NCI-H1417 (cell line): ENCODE measurements at regions not wholly inside any gene's neighbourhood (a gene's known extent, or its start where the extent isn't known, plus 50 kb on each side); places are given as distances from the start of the nearest gene placed in this dataset.
"Not testable (repeated sequence)": the region's sequence is repeated elsewhere in the genome, so short reads cannot be mapped to it uniquely, and the experiment has no call there.

ENCODE experiments used
- DNase-seq, 3 experiments: peaks; one replicate each; lab custom pipeline; 2025; lab: John Stamatoyannopoulos, UW

DNA sequence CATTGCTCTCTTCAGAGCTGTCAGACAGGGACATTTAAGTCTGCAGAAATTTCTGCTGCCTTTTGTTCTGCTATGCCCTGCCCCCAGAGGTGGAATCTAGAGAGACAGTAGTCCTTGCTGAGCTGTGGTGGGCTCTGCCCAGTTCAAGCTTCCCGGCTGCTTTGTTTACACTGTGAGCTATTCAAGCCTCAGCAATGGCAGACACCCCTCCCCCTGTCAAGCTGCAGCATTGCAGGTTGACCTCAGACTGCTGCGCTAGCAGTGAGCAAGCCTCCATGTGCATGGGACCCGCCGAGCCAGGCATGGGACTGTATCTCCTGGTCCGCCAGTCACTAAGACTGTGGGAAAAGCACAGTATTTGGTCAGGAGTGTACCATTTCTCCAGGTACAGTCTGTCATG, 53.6 kb upstream of the MAPK10 start:
- not testable (repeated sequence) for DNase-seq

DNA sequence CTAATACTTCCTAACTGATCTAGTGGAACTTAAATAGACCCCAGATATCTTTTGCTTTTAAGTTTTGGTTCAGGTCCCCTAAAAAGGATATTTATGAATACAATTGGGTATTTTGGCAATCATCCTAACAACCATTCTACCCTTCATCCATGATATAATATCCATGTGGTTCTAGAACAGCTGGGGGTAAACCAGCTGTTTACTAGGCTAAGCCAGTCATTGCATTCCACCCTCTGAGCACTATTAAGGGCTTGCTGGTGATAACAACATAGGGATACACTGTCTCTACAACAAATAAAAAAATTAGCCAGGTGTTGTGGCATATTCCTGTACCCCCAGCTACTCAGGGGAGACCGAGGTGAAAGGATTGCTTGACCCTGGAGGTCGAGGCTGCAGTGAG, 54.8 kb upstream of the MAPK10 start:
- DNase-seq, result no peak

DNA sequence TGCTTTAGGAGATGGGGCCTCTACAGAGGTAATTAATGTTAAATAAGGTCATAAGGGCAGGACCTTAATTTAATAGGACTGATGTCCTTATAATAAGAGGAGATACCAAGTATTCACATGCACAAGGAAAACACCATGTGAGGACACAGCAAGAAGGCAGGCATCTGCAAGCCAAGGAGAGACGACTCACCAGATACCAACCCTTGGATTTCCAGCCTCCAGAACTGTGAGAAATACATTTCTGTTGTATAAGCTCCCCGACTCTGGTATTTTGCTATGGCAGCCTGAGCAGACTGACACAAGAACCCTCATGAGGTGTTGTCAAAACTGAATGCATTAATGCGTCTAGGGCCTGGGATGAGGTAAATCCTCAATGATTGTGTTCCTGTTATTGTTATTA, 56.2 kb upstream of the MAPK10 start:
- DNase-seq, result no peak

DNA sequence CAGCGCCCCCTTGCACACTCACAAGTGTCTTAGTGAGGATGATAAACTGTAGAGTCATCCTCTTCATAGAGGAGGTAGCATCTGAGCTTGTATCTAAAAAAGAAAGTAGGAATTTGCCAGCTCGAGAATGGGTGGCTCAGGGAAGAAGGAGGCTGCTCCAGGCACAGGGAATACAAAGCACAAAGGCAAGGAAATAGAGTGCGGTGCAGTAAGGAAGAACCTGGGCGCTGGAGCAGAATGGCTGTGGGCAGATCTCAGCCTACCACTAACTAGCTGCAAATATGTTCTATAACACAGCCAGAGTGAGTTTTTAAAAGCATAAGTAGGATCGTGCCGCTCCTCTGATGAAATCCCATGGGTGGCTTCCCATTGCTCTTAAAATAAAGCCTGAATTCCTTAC, 61.6 kb upstream of the MAPK10 start:
- DNase-seq, result no peak

DNA sequence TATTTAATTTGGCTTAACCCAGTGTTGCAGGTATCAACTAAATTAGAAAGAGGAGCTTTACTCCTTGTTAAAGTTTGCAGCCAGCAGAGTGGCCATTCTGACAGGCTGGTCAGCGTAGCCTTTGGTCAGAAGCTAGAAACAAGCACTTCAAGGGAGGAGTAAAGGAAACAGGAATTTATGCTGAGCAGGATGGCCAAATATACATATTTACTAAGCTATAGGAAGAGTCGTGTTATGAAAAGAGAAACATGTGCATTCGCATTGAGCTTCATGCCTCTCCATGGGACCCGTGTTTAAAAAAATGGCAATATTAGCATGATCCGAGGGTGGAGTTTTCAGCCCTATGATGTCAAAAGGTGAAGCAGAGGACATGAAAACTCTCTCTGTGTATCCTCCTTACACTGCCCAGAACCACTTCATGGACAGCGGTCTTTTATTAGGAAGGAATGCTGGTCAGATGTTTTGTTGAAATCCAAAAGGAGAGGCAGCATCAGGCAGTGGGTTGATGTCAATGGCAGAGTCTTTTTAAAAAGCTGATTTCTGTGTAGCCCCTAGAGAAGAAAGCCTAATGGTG, 71.8 kb upstream of the MAPK10 start:
- DNase-seq, result no peak

DNA sequence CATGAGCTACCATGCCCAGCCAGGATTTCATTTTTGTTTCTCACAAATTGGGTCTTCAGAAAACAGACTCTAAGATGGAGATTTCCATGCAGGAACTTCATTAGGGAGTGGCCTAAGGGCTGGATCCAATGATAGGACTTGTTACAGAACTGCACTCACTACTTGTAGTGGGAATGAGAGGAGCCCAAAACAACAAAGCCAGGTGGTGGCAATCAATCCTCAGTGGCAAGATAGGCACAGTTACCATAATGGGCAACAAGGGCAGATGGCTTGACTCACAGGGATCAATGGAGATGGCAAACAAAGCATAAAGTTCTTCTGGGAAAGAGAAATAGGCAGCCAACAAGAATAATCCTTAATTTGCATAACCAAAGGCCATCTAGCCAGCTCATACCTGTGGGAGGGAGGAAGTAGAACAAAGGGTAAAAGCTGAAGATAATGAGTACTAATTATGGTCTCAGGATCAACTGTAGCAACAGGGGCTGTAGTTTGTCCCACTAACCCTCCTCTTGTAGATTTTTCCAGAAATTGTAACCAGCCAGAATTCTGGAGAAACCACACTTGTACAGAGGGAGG, 72.8 kb upstream of the MAPK10 start:
- peak in 2 of 3 experiments; percentile 4 to 35 for DNase-seq

DNA sequence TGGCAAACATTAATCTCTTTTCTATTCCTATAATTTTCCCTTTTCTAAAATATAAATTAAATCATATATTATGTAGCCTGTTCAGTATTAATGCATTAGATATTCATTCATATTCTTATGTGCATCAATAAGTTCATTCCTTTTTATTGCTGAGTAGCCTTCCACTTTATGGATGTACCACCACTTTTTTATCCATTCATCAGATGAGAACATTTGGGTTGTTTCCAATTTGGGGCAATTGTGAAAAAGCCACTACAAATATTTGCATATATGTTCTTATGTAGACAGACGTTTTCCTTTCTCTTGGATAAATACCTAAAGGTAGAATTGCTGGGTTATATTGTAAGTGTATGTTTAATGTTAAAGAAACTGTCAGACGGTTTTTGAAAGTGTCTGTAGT, 79.4 kb upstream of the MAPK10 start:
- DNase-seq, result no peak

DNA sequence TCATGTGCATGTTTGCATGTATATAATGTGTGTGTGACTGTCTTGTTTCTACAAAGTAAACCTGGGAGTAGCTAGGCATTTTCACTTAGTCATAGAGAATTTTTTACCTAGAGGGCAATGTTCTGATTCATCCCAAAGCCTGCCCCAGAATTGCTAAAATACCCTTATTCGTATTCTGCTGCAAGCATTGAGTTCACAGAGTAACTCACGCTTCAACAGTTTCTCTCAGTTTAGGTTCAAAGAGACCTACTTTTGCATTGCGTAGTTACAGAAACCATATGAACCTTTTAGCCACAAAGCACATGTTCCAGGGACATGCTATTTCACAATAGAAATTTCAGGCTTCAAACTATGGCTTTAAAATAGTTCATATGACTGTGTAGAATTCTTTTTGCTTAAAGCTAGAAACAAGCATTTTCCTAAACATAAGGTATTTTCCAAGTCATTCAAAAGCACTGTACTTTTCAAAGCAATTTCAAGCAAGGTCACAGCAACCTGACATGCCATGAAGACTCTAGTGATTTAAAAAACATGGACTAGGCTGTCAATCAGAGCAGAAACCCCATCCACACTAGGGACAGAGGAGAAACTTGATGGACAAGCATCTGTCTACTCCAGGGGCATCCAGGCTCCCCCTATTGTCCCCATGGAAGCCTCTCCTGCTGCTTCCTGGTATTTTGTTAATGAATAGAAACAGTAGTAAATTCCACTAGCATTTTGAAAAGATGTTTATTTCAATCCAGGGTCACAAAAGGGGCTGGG, 81.5 kb upstream of the MAPK10 start:
- no peak for DNase-seq

DNA sequence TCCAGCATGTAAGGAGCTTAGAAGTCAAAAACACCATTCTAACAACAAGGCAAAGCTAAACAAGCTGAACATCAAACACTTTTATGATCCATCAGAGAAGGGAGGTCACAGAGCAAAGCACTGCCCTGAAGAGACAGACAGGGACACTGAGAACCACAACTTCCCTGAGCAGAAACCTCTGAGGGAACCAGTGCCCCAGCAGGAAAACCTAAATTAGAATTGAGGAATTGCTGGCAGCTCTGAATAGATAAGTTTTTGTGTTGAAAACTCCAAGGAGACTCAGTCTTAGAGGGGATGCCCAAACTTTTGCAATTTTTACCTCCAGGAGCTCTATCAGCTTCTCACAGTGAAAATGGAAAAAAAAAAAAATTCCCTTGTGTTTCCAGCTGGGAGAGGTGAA, 83.0 kb upstream of the MAPK10 start:
- DNase-seq, result no peak

DNA sequence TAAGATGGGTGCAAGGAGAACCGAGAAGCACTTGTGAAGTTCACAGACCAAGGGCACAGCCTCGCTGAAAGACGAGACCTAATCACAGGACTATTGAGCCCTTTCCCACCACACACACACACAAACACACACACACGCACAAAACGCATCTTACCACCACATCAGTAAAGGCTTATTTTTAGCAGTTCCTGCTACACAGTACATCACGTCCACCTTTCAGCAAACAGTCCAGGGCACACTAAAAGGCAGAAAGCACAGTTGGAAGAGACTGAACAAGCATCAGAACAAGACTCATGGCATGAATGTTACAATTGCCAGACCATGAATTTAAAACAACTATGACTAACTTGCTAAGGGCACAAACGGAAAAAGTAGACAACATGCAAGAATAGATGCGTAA, 83.6 kb upstream of the MAPK10 start:
- DNase-seq, result no peak

DNA sequence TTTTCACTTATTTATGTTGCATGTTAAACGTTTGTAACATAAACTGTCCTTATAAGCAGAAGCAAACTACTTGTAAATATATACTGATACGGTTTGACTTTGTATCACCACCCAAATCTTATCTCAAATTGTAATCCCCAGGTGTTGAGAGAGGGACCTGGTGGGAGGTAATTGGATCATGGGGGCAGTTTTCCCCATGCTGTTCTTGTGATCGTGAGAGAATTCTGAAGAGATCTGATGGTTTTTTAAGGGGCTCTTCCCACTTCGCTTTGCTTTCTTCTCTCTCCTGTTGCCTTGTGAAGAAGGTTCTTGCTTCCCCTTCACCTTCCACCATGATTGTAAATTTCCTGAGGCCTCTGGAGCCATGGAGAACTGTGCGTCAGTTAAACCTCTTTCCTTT, 87.1 kb upstream of the MAPK10 start:
- no peak for DNase-seq

DNA sequence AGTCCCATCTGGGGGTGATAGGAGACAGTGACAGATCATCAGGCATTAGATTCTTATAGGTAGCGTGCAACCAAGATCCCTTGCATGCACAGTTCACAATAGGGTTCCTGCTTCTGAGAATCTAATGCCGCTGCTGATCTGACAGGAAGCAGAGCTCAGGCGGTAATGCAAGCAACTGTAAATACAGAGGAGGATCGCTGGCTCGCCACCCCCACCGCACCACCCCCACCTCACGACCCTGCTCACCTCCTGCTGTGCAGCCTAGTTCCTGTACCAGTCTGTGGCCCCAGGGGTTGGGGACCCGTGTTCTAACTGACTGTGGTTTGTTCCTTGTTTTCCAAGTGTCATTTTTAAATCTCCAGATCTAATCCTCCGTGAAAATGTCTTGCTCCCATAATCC, 89.0 kb upstream of the MAPK10 start:
- no peak for DNase-seq

DNA sequence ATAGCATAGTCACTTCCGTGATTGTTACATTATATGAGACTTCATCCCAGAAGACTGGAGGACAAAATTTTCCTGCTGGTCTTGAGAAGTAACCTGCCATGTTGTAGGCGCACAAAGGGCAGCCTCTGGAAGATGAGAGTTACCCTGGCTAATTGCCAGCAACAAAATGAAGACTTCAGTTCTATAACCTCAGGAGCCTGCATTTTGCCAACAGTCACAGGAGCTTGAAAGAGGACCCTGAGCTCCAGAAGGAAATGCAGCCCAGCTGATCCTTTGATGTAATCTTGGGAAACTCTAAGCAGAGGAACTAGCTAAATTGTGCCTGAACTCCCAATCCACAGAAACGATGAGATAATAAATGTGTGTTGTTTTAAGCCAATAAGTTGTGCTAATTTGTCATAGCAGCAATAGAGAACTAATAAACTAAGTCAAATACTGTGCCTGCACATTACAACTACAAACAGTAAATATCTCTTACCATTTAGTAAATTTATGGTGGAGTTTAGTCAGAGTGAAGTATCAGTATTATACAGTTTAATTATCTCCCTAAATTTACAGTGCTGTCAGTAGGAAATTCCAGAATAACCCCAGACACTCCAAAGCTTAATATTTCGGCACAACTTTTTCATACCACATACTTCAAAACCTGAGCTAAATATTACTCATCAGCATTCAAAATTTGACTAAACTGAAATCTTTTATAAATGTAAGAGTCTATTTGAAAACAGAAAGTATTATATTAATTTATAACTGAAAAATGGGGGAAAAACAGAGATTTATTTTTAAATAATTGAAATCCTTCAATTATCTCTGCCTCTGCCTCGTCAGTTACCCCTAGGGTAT, 90.1 kb upstream of the MAPK10 start:
- DNase-seq, result no peak

DNA sequence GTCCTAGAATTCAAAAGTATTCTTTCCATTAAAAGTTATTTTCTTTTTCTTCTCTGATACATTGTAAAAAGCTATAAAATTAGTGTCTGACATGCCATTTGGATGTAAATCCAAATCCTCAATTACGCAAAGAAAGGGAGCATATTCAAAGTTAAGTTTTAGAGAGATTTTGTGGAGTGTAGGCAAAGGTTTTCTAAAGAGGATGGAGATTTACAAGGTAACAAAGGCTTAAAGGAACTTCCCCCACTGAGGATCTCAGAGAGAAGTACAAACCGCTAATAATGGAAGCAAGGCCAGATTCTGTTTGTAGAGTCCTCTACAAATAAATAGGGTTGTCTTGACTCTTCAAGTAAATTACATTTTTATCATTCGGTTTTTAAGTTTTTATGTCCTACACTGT, 91.0 kb upstream of the MAPK10 start:
- no peak for DNase-seq

DNA sequence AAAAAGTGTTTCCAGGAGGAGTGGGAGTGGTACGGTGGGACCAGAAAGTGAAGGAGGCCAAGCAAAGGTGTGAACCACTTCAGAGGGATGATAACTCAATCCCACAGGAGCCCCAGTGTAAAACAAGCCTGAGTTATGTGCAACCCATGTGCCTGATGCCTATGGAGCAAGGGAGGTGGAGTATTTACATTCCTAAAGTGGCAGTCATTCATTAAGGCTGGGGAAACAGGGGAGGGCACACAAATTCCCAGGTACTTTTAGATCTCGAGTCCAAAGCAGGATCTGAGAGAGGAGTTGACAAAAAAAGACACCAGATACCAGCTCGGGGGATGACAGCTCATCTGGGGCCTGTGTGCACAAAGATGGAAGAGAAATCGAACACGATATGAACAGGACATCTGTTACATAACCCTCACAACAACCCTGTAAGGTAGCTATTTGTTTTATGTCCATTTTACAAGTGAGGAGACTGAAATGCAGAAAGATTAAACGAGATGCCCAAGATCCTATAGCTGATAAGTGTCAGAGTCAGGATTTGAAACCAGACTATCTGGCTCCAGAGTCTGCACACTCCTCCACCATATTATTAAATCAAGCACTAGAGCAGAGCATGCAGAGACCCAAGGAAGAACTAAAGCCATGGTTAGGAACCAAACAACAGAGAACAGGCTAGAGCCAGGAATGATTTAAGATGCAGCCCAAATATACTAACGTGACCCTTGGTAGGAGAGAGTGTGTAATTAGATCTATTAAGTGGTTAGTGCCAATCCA, 91.9 kb upstream of the MAPK10 start:
- DNase-seq, result peak; percentile 25 to 81 (median 59)

DNA sequence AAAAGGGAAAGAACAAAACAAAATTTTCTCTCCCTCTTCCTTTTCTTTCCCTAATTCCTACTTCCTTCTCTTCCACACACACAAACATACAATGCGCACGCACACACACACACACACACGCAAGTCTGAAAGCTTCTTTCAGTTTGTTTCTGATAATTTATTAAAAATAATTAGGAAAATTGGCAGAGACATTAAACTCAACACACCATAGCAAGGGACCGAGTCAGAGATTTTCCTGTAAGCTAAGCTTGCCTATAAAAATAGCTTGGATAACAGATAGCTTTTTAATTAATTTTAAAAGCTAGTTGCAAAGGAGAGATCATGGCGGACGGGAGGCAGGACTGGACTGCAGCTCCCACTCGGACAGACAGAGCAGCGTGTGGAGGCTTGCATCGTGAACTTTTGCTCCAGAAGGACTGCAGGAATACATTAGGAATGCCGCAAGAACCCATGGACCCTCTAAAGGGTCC, 92.6 kb upstream of the MAPK10 start:
- DNase-seq, result peak; percentile 58 to 83 (median 74)

DNA sequence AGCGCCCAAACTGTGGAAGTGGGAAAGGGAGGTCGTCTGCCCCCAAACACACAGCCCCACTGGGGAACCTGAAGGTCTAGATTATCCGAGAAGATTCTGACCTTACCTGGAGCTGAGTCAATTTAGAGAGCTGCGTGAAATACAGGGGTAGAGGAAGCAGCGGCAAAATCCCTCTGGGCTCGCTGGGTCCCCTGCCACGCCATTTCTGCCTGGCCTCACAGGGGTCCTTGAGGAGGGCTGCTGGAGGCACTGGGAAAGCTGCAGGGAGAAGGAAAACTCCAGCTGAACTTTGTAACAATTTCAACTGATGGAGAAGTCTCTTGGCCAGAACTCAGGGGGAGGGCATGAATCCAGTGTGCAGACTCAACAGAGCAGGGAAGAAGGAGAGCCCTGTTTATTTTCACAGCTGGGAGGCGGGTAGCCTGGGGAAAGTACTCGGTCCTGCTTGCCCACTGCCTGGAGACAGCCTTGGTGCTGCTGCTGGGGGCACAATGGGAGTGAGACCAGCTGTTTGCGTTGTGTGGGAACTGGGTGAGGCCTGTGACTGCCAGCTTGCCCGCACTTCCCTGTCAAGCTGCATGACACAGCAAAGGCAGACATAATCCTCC, 93.2 kb upstream of the MAPK10 start:
- DNase-seq, result peak; percentile 72 to 89 (median 84)

DNA sequence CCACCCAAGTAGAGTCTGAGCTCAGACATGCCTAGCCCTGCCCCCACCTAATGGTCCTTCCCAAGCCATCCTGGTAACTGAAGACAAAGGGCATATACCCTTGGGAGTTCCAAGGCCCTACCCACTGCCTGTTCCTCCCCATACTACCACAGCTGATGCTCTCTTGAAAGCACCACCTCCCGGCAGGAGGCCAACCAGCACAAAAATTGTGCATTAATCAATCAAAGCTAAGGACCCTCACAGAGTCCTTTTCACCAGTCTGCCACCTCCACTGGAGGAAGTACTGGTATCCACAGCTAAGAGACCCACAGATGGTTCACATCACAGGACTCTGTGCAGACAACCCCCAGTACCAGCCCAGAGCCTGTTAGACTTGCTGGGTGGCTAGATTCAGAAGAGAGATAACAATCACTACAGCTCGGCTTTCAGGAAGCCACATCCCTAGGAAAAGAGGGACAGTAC, 93.8 kb upstream of the MAPK10 start:
- peak; percentile 52 to 95 (median 77) for DNase-seq

DNA sequence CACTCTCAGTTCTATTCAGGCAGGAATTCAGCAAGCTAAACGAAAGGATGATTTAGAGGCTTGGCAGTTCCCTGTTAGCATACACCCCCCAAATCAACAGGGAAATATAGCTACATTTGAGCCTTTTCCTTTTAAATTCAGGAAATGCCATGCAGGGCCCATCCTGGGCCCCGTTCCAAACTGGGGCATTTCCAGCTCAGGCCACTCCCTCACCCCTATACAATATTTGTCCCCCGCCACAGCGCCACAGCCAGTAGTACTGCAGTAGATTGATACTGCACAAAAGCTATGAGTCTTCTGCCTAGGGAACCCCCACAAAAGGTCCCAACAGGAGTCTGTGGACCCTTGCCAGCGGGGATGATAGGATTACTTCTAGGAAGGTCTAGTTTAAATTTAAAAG, 102.0 kb upstream of the MAPK10 start:
- DNase-seq, result no peak

DNA sequence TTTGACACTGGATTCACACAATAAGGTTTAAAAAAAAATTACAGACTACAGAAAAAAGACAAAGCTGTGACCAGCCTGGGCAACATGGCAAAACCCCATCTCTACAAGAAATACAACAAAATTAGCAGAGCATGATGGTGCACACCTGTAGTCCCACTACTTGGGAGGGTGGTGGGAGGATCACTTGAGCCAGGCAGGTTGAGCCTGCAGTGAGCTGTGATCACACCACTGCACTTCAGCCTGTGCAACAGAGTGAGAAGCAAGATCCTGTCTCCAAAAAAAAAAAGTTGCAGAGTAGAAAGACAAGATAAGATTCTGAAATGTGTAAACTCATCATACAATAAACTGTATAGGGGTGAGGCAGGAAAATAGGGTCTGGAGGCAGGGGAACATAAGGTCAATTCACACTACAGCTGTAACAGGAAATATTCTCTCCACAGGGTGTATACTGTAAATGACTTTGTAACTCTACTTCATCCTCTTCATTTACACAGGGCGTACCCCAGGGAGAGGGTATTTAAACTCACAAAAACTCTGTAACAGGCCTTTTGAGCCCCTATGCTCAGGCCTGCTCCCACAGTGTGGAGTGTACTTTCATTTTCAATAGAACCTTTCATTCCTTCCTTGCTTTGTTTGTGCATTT, 112.6 kb upstream of the MAPK10 start:
- DNase-seq, result no peak

DNA sequence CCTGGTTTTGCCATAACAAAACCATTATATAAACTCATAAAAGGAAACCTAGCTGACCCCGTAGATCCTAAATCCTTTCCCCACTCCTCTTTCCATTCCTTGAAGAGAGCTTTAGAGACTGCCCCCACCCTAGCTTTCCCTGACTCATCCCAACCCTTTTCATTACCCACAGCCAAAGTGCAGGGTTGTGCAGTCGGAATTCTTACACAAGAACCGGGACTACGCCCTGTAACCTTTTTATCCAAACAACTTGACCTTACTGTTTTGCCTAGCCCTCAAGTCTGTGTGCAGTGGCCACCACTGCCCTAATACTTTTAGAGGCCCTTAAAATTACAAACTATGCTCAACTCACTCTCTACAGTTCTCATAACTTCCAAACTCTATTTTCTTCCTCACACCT, 116.0 kb upstream of the PTPN13 start:
- DNase-seq, result not testable (repeated sequence)
